ENCODE measurements at regions not wholly inside any gene's neighbourhood (a gene's known extent, or its start where the extent isn't known, plus 50 kb on each side); places are given as distances from the start of the nearest gene placed in this dataset.

DNA sequence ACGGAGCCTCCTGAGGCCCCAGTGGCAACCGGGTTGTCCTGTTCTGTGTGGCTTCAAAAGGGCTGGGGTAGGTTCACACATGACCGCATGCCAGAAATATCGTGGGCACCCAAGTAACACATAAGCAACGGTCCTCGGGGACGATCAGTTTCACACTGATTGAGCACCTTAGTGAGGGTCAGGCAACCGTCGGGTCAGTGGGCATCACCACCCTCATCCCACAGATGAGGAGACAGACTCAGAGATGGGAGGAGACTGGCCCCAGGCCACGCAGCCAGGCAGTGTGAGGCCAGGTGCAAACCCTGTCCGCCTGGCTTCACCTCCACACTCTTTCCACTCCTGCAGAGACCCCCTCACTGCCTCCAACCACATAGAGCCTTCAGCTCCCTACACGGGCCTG is 309.8 kb downstream of the MATN1 start:
- peaks cover 8% of the 10 kb centered on the region; the same call in 1 of the 2 replicates for H3K27me3 ChIP-seq (ENCODE audit: insufficient read depth, low read depth)
- H2AFZ ChIP-seq (ENCODE audit: low read depth), result no peak overlapping the region
- H3K27ac ChIP-seq, result no peak overlapping the region
- no peak overlapping the region for H3K4me3 ChIP-seq (IDR thresholded peaks at IDR 0.05; ENCODE audit: insufficient read depth, low read depth, low read length)
- H3K4me1 ChIP-seq (ENCODE audit: low read depth, poor library complexity, severe bottlenecking), result no peaks in the 10 kb centered on the region
- H3K79me2 ChIP-seq (ENCODE audit: insufficient read depth, low read depth), result no peaks in the 10 kb centered on the region
- H3K4me2 ChIP-seq, result no peak overlapping the region
- H4K20me1 ChIP-seq (ENCODE audit: insufficient read depth), result no peaks in the 10 kb centered on the region
- H3K36me3 ChIP-seq (ENCODE audit: insufficient read depth), result no peaks in the 10 kb centered on the region
- TF ChIP-seq CTCF (conservative IDR thresholded peaks at IDR 0.05; ENCODE audit: low read depth, low read length), result no peak
- H3K9ac ChIP-seq, result no peak overlapping the region

GRCh38 chr1:30413111-30413440 is 310.3 kb downstream of the MATN1 start:
- no peak for TF ChIP-seq CTCF (conservative IDR thresholded peaks at IDR 0.05; ENCODE audit: low read depth, low read length)
- Histone ChIP-seq H3K4me2 (no peak overlapping the region), H3K4me3 (IDR thresholded peaks at IDR 0.05; ENCODE audit: insufficient read depth, low read depth, low read length) (no peak overlapping the region), H4K20me1 (ENCODE audit: insufficient read depth) (no peaks in the 10 kb centered on the region), H3K27me3 (ENCODE audit: insufficient read depth, low read depth) (peaks cover 9% of the 10 kb centered on the region; the same call in 1 of the 2 replicates), H3K79me2 (ENCODE audit: insufficient read depth, low read depth) (no peaks in the 10 kb centered on the region), H3K9ac (no peak overlapping the region), H3K36me3 (ENCODE audit: insufficient read depth) (no peaks in the 10 kb centered on the region), H3K4me1 (ENCODE audit: low read depth, poor library complexity, severe bottlenecking) (no peaks in the 10 kb centered on the region), H2AFZ (ENCODE audit: low read depth) (no peak overlapping the region), H3K27ac (no peak overlapping the region)

DNA sequence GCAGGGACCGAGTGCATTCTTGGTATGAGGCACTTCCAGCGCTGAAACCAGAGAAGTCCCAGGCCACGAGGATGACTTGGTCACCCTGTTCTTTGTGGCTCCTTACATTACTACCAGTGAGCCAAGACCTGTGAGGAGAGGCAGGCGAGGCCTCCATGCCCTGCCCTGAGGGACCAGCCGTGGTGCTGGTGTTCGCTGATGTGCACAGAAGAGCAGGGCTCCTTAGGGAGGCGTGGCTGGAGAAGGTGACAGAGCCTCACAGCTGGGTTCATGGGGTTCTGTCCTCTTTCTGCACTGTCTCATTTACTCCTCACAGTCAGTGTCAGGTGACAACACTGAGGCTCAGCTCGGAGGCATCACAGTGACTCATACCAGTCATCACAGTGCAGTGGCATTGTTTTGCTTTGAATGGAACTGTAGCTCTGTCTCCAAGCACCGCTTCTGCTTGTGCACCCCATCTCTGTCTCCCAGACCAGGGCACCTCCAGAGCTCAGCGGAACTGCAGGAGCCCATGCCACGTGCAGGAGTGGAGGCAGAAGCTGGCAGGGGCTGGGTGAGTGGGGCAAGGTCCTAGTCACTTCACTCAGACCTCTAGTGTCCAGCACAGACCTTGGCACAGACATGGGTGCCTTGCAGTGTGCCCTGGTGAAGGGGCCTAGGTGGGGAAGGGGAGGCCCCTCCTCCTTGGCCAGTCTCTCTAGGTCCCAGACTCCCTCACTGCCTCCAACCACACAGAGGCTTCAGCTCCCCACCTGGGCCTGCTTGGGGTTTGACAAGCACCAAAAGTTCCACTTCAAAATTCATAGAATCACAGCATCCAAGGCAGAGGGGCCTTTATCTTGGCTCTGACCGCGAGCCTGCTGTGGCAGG is 310.9 kb downstream of the MATN1 start:
- Histone ChIP-seq H3K27me3 (ENCODE audit: insufficient read depth, low read depth) (peaks cover 14% of the 10 kb centered on the region; the same call in 1 of the 2 replicates), H3K27ac (no peak overlapping the region), H3K36me3 (ENCODE audit: insufficient read depth) (no peaks in the 10 kb centered on the region), H3K4me2 (no peak overlapping the region), H3K4me1 (ENCODE audit: low read depth, poor library complexity, severe bottlenecking) (no peaks in the 10 kb centered on the region), H4K20me1 (ENCODE audit: insufficient read depth) (no peaks in the 10 kb centered on the region), H3K4me3 (IDR thresholded peaks at IDR 0.05; ENCODE audit: insufficient read depth, low read depth, low read length) (no peak overlapping the region), H3K9ac (no peak overlapping the region), H2AFZ (ENCODE audit: low read depth) (no peak overlapping the region), H3K79me2 (ENCODE audit: insufficient read depth, low read depth) (no peaks in the 10 kb centered on the region)
- TF ChIP-seq CTCF (conservative IDR thresholded peaks at IDR 0.05; ENCODE audit: low read depth, low read length), result no peak

DNA sequence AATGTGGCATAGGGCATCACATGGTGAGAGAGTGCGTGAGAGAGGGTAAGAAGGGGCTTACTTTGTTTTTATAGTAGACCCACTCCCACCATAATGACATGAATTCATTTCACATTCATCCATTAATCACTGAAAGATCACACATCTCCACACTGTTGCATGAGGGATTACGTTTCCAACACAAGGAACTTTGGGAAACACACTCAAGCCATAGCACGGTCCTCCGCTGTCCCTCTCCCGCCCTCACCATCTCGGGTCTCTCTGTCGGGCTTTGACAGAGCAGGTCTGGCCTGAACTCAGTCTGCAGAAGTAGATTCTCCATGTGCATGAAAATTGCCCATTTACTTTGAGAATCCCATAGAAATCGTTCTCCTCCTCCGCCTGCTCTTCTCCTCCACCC is 312.2 kb downstream of the MATN1 start:
- Histone ChIP-seq H3K9ac (no peak overlapping the region), H3K36me3 (ENCODE audit: insufficient read depth) (no peaks in the 10 kb centered on the region), H3K4me1 (ENCODE audit: low read depth, poor library complexity, severe bottlenecking) (no peaks in the 10 kb centered on the region), H3K4me3 (IDR thresholded peaks at IDR 0.05; ENCODE audit: insufficient read depth, low read depth, low read length) (no peak overlapping the region), H3K27ac (no peak overlapping the region), H3K27me3 (ENCODE audit: insufficient read depth, low read depth) (peaks cover 16% of the 10 kb centered on the region; the same call in 1 of the 2 replicates), H4K20me1 (ENCODE audit: insufficient read depth) (no peaks in the 10 kb centered on the region), H2AFZ (ENCODE audit: low read depth) (no peak overlapping the region), H3K4me2 (no peak overlapping the region), H3K79me2 (ENCODE audit: insufficient read depth, low read depth) (no peaks in the 10 kb centered on the region)
- no peak for TF ChIP-seq CTCF (conservative IDR thresholded peaks at IDR 0.05; ENCODE audit: low read depth, low read length)

Measured in KMS-11 (cell line).